ENCODE measurements at regions not wholly inside any gene's neighbourhood (a gene's known extent, or its start where the extent isn't known, plus 50 kb on each side); places are given as distances from the start of the nearest gene placed in this dataset.

DNA sequence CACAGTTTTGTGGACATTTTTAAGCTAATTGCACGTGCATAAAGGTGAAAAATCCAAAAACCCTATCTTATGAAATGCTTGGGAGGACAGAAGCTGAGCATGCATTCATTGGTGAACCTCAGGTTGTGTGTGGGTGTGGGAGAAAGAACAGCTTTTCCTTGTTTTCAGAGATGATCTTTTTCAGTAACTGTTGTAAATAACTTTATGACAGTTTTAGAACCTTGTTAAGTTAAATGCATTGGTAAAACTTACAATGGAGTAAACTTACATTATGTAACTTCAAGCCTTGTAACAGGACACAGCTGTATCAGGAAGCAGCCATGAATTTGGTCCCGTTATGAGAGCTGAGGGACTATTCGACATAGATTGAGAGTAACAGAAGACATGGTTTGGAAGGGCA lies 587.4 kb downstream of the GALC start:
- Histone ChIP-seq H3K79me1 (ENCODE audit: low read depth in 1 of 2, low read length in 2 of 2) (no peaks in the 10 kb centered on the region), H3K9me1 (ENCODE audit: insufficient read depth, low read length) (no peaks in the 10 kb centered on the region), H3K9me3 (ENCODE audit: control insufficient read depth, insufficient read depth, low read length) (no peaks in the 10 kb centered on the region; the same call in 1 of the 2 replicates), H3K9ac (ENCODE audit: low read depth, low read length) (no peak overlapping the region), H2BK5ac (ENCODE audit: low read depth, low read length, poor library complexity, severe bottlenecking) (no peak overlapping the region), H3K56ac (ENCODE audit: extremely low read depth, insufficient read depth, low read length) (no peak overlapping the region), H3K27ac (ENCODE audit: insufficient read depth, low read length) (no peak overlapping the region), H2BK20ac (ENCODE audit: low read depth, low read length) (no peak overlapping the region), H3K4me3 (ENCODE audit: insufficient read depth, low read depth, low read length) (no peak overlapping the region), H3K14ac (replicated peaks; ENCODE audit: low read depth, low read length) (no peak overlapping the region), H2AK9ac (replicated peaks; ENCODE audit: low read depth, low read length, poor library complexity) (no peak overlapping the region), H3K4ac (ENCODE audit: low read depth, low read length) (no peak overlapping the region), H4K91ac (ENCODE audit: insufficient read depth, low read depth, low read length) (no peak overlapping the region), H4K5ac (ENCODE audit: low read depth, low read length) (no peak overlapping the region), H4K8ac (ENCODE audit: low read depth in 2 of 2, low read length in 2 of 2) (no peak overlapping the region), H3K4me2 (ENCODE audit: low read depth, low read length) (no peak overlapping the region), H2BK120ac (ENCODE audit: low read depth, low read length) (no peak overlapping the region), H2AK5ac (ENCODE audit: low read depth, low read length) (no peak overlapping the region), H3K18ac (ENCODE audit: low read depth, low read length) (no peak overlapping the region), H3K23ac (ENCODE audit: low read depth, low read length) (no peak overlapping the region), H2AFZ (replicated peaks; ENCODE audit: low read length, poor library complexity) (no peak overlapping the region), H3K27me3 (ENCODE audit: control insufficient read depth, insufficient read depth, low read length) (no peaks in the 10 kb centered on the region), H3K4me1 (ENCODE audit: control insufficient read depth, insufficient read depth, low read length) (no peaks in the 10 kb centered on the region), H4K20me1 (ENCODE audit: insufficient read depth, low read length) (no peaks in the 10 kb centered on the region), H3K36me3 (ENCODE audit: control insufficient read depth, insufficient read depth, low read length) (no peaks in the 10 kb centered on the region), H2BK15ac (ENCODE audit: low read depth, low read length) (no peak overlapping the region)
- WGBS, 2 experiments (ENCODE audit: extremely low coverage in 2 of 2, insufficient read length in 1 of 2) = no CpG with 5 or more reads among the region's 3 CpGs
- in situ Hi-C loops (cut with MboI; ENCODE audit: low sequenced_read_pairs) (no loop called here), intact Hi-C loops (cut with micrococcal nuclease) (no loop called here), dilution Hi-C loops (cut with HindIII; ENCODE audit: low sequenced_read_pairs, unreplicated experiment) (no loop called here)
- no peak for ATAC-seq (ENCODE audit: low read depth)
- BruUV-seq (replicated peaks) = no TSS peak
- no peak for TF ChIP-seq MXI1 (IDR thresholded peaks at IDR 0.05; ENCODE audit: borderline replicate concordance, low read depth, low read length)
- TF ChIP-seq, protein P1, sequence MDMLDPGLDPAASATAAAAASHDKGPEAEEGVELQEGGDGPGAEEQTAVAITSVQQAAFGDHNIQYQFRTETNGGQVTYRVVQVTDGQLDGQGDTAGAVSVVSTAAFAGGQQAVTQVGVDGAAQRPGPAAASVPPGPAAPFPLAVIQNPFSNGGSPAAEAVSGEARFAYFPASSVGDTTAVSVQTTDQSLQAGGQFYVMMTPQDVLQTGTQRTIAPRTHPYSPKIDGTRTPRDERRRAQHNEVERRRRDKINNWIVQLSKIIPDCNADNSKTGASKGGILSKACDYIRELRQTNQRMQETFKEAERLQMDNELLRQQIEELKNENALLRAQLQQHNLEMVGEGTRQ (IDR thresholded peaks at IDR 0.05; ENCODE audit: low read depth, low read length) = no peak
- no peak for TF ChIP-seq FOS (IDR thresholded peaks at IDR 0.05; ENCODE audit: low read depth, low read length)
- no peak for TF ChIP-seq NFE2L2 (IDR thresholded peaks at IDR 0.05; ENCODE audit: low read depth, low read length)
- TF ChIP-seq BHLHE40 (IDR thresholded peaks at IDR 0.05; ENCODE audit: low read depth, low read length) = no peak
- no peak for TF ChIP-seq POLR2A (IDR thresholded peaks at IDR 0.05; ENCODE audit: low read depth, low read length)
- TF ChIP-seq, protein P2, sequence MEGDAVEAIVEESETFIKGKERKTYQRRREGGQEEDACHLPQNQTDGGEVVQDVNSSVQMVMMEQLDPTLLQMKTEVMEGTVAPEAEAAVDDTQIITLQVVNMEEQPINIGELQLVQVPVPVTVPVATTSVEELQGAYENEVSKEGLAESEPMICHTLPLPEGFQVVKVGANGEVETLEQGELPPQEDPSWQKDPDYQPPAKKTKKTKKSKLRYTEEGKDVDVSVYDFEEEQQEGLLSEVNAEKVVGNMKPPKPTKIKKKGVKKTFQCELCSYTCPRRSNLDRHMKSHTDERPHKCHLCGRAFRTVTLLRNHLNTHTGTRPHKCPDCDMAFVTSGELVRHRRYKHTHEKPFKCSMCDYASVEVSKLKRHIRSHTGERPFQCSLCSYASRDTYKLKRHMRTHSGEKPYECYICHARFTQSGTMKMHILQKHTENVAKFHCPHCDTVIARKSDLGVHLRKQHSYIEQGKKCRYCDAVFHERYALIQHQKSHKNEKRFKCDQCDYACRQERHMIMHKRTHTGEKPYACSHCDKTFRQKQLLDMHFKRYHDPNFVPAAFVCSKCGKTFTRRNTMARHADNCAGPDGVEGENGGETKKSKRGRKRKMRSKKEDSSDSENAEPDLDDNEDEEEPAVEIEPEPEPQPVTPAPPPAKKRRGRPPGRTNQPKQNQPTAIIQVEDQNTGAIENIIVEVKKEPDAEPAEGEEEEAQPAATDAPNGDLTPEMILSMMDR (conservative IDR thresholded peaks at IDR 0.05; ENCODE audit: low read depth, low read length) = no peak
- no peak for TF ChIP-seq MAZ (IDR thresholded peaks at IDR 0.05; ENCODE audit: borderline replicate concordance, low read depth, low read length)
- TF ChIP-seq CHD1 (IDR thresholded peaks at IDR 0.05; ENCODE audit: low read depth, low read length) = no peak
- no peak for TF ChIP-seq CEBPB (IDR thresholded peaks at IDR 0.05; ENCODE audit: low read depth, low read length)
- TF ChIP-seq MAFK (IDR thresholded peaks at IDR 0.05; ENCODE audit: low read depth, low read length) = no peak
- no peak for TF ChIP-seq RCOR1 (IDR thresholded peaks at IDR 0.05; ENCODE audit: insufficient replicate concordance, low read length)
- TF ChIP-seq SMC3 (IDR thresholded peaks at IDR 0.05; ENCODE audit: low read depth, low read length) = no peak
- TF ChIP-seq, protein P3, sequence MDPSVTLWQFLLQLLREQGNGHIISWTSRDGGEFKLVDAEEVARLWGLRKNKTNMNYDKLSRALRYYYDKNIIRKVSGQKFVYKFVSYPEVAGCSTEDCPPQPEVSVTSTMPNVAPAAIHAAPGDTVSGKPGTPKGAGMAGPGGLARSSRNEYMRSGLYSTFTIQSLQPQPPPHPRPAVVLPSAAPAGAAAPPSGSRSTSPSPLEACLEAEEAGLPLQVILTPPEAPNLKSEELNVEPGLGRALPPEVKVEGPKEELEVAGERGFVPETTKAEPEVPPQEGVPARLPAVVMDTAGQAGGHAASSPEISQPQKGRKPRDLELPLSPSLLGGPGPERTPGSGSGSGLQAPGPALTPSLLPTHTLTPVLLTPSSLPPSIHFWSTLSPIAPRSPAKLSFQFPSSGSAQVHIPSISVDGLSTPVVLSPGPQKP (IDR thresholded peaks at IDR 0.05; ENCODE audit: borderline replicate concordance, low read depth, low read length) = no peak
- POLR2A ChIA-PET (ENCODE audit: unreplicated experiment) = no interaction called here
- DNase-seq = no peak
- CTCF ChIA-PET = no interaction called here

All from IMR-90 (cell line).